Hepatocyte (in vitro differentiated cells): ENCODE measurements at regions not wholly inside any gene's neighbourhood (a gene's known extent, or its start where the extent isn't known, plus 50 kb on each side); places are given as distances from the start of the nearest gene placed in this dataset.

Experiments
- CTCF ChIP-seq: fragments of 200-600 bp; sonication (generic); IDR thresholded peaks from 2 replicates; pipeline ENCODE4 v1.5.1; 2016; ENCODE audit warnings: antibody characterized with exemption, mild to moderate bottlenecking; ENCODE audit not compliant: poor library complexity
- EZH2 ChIP-seq: fragments of 200-600 bp; sonication (generic); IDR thresholded peaks from 2 replicates; pipeline ENCODE4 v1.6.1; 2016; ENCODE audit warnings: antibody characterized with exemption, mild to moderate bottlenecking, borderline replicate concordance
- EZH2phosphoT487 ChIP-seq: fragments of 200-600 bp; sonication (generic); IDR thresholded peaks from one replicate; pipeline ENCODE4 v1.6.1; 2018; ENCODE audit warnings: antibody characterized with exemption, mild to moderate bottlenecking, low read depth, moderate library complexity; ENCODE audit not compliant: unreplicated experiment, severe bottlenecking

GRCh38 chr19:57031106-57031505 is 88.7 kb upstream of the USP29 start:
- TF ChIP-seq CTCF = no peak
- TF ChIP-seq EZH2 = no peak
- no peak for TF ChIP-seq EZH2phosphoT487
